ENCODE measurements at regions not wholly inside any gene's neighbourhood (a gene's known extent, or its start where the extent isn't known, plus 50 kb on each side); places are given as distances from the start of the nearest gene placed in this dataset.
A peak's percentile ranks its signal among the peaks of the same experiment; 100 is the strongest.

- TF ChIP-seq TAF1 (IDR thresholded peaks at IDR 0.05; ENCODE audit: low read depth) (no peak), CEBPB (IDR thresholded peaks at IDR 0.05) (no peak), YY1 (IDR thresholded peaks at IDR 0.05; ENCODE audit: low read depth) (no peak), RAD21 (IDR thresholded peaks at IDR 0.05; ENCODE audit: low read depth) (no peak), FOXM1 (IDR thresholded peaks at IDR 0.05; ENCODE audit: borderline replicate concordance, low read depth) (no peak)
Observed at GRCh38 chr1:112075566-112075965, 86.1 kb upstream of the KCND3 start.

GRCh38 chr1:112079446-112079845 lies 90.0 kb upstream of the KCND3 start:
- TF ChIP-seq TCF12 (IDR thresholded peaks at IDR 0.05; ENCODE audit: low read depth) (no peak), TAF1 (IDR thresholded peaks at IDR 0.05; ENCODE audit: low read depth) (no peak), USF1 (IDR thresholded peaks at IDR 0.05) (no peak), CEBPB (IDR thresholded peaks at IDR 0.05) (no peak), MAX (IDR thresholded peaks at IDR 0.05) (no peak), CREB1 (IDR thresholded peaks at IDR 0.05; ENCODE audit: low read depth) (no peak), TEAD4 (IDR thresholded peaks at IDR 0.05) (no peak), YY1 (IDR thresholded peaks at IDR 0.05; ENCODE audit: low read depth) (no peak), ZBTB7A (IDR thresholded peaks at IDR 0.05; ENCODE audit: low read depth) (no peak), RAD21 (IDR thresholded peaks at IDR 0.05; ENCODE audit: low read depth) (no peak), EP300 (IDR thresholded peaks at IDR 0.05; ENCODE audit: borderline replicate concordance) (no peak), FOXM1 (IDR thresholded peaks at IDR 0.05; ENCODE audit: borderline replicate concordance, low read depth) (no peak), EGR1 (IDR thresholded peaks at IDR 0.05) (no peak), NFIC (IDR thresholded peaks at IDR 0.05) (no peak), REST (IDR thresholded peaks at IDR 0.05; ENCODE audit: low read depth) (no peak)

- TF ChIP-seq MAX (IDR thresholded peaks at IDR 0.05) (no peak), NFIC (IDR thresholded peaks at IDR 0.05) (no peak), CEBPB (IDR thresholded peaks at IDR 0.05) (no peak), REST (IDR thresholded peaks at IDR 0.05; ENCODE audit: low read depth) (peak; percentile 87), EP300 (IDR thresholded peaks at IDR 0.05; ENCODE audit: borderline replicate concordance) (no peak), TCF12 (IDR thresholded peaks at IDR 0.05; ENCODE audit: low read depth) (no peak)
Observed at GRCh38 chr1:112083487-112083886, 94.0 kb upstream of the KCND3 start.

- TF ChIP-seq TCF12 (IDR thresholded peaks at IDR 0.05; ENCODE audit: low read depth) (no peak), TAF1 (IDR thresholded peaks at IDR 0.05; ENCODE audit: low read depth) (no peak), ZBTB7A (IDR thresholded peaks at IDR 0.05; ENCODE audit: low read depth) (no peak), RAD21 (IDR thresholded peaks at IDR 0.05; ENCODE audit: low read depth) (no peak), MAX (IDR thresholded peaks at IDR 0.05) (no peak), REST (IDR thresholded peaks at IDR 0.05; ENCODE audit: low read depth) (no peak), FOXM1 (IDR thresholded peaks at IDR 0.05; ENCODE audit: borderline replicate concordance, low read depth) (no peak), CREB1 (IDR thresholded peaks at IDR 0.05; ENCODE audit: low read depth) (no peak), USF1 (IDR thresholded peaks at IDR 0.05) (no peak), NFIC (IDR thresholded peaks at IDR 0.05) (no peak), EP300 (IDR thresholded peaks at IDR 0.05; ENCODE audit: borderline replicate concordance) (no peak), TEAD4 (IDR thresholded peaks at IDR 0.05) (no peak), CEBPB (IDR thresholded peaks at IDR 0.05) (no peak), YY1 (IDR thresholded peaks at IDR 0.05; ENCODE audit: low read depth) (no peak), EGR1 (IDR thresholded peaks at IDR 0.05) (no peak)
Observed at GRCh38 chr1:112092656-112093371, 103.3 kb upstream of the KCND3 start.

All from Ishikawa (cell line).